Embryonic facial prominence (tissue), 1 donor: ENCODE measurements at regions not wholly inside any gene's neighbourhood (a gene's known extent, or its start where the extent isn't known, plus 50 kb on each side); places are given as distances from the start of the nearest gene placed in this dataset.

Experiments used
- DNase-seq: peaks from one replicate; pipeline ENCODE4 v3.0.0-alpha.2; 2016; ENCODE audit errors: extremely low spot score

DNA sequence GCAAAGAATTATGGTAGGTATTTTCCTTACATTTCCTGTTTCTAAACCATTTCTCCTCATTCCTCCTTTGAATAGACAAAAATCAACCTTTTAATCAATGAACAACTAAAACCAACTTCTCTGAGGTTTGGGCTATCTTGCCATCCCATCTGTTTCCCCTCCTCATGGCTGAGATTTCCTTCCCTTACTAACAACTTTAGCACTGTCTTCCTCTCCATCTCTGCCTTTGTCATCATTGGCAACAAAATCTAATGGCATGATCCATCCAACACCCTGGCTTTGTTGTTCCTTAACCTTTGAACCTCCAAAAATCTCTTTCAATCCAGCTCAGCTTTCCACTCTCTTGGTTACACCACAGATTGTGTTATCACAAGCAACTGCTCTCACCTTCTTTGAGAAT, 95.3 kb upstream of the FAM136A start:
- no peak for DNase-seq

DNA sequence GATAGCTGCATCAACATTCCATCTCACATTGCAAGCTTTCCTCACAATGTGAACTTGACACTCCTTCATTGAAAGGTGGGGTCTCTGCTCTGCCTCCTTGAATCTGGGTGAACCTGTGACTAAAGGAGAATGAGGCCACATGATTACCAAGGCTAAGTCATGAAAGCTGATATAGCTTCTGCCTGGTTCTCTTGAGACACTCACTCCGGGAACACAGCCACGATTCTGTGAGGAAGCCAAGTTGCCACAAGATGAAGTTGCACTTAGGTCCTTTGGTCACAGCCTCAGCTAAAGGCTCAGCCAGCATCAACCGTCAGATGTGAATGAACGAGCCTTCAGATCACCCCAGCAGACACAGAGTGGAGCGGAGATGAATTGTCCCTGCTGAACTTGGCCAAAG, 94.7 kb upstream of the FAM136A start:
- no peak for DNase-seq

DNA sequence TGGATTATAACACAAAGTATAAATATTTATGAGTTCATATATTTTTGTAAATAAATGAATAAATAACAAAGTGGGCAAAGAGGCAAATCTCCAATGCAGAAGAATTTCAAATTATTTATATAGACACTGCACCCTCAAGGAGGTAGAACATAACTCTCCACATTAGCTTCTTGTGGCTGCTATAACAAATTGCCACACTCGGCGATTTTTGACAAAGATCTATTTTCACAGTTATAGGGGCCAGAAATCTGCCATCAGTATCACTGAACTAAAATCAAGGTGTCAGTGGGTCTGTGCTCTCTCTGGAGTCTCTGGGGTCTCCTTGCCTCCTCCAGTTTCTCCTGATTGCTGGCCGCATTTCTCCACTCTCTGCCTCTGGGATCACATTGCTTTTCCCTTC, 92.0 kb upstream of the FAM136A start:
- no peak for DNase-seq

DNA sequence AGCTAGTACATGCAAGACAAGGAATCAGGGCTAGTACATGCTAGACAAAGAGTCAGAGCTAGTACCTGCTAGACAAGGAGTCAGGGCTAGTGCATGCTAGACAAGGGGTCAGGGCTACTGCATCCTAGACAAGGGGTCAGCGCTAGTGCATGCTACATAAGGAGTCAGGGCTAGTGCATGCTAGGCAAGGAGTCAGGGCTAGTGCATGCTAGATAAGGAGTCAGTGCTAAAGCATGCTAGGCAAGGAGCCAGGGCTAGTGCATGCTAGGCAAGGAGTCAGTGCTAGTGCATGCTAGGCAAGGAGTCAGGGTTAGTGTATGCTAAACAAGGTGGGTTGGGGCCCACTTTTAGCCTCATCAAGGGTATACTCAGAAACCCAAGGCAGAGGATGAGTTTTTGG, 90.1 kb upstream of the FAM136A start:
- no peak for DNase-seq

DNA sequence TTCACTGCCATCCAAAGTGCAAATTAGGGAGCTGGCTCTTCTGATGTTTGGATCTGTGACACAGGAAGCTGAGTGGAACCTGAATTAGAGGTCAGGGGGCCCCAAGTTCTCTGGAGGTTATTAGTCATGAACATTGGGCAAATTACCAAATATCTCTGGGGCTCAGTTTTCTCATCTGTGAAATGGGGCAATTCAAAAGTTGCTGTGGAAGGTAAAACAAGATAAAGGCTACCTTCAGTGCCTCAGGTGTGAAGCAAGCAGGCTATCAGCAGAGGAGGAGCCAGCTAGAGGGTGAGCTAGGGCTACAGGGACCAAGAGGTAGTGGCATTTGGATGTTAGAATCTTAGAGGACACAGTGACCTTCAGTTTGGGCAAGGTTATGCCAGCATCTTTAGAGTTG, 89.4 kb upstream of the FAM136A start:
- no peak for DNase-seq

DNA sequence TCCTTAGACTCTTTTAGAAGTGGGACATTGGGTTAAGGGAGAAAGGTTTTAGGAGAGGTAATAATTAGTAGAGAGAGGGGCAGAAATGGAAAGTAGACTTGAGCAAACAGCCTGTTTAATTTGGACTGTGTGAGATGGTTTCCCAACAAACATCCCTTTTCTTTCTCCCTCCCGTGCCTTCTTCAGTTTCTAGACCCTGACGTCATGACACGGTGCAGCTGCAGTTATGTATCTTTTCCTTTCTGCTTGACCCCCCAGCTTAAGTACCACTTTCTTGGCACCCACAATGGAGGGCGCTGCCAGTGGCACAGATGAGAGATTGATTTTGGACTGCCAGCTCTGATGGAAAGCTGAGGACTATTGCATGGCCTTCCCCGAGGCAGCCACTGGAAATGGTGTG, 86.9 kb upstream of the FAM136A start:
- DNase-seq, result no peak

DNA sequence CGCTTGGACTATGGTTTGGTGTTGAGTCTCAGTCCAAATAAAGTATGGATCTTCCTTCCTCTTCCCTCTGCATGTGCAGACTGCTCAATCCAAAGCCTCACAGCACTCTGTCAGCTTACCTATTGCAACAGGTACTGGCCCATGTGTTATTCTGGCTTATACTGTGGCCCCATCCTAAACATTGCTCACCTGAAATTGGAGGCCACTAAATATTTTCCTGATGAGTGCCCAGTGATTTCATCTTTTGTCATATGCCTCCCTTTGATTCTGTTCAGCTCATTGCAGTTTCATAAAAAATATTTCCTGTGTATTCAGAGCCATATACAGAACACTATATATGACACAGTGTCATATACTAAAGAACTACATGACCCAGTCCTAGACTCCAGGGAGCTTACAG, 86.3 kb upstream of the FAM136A start:
- DNase-seq, result no peak

DNA sequence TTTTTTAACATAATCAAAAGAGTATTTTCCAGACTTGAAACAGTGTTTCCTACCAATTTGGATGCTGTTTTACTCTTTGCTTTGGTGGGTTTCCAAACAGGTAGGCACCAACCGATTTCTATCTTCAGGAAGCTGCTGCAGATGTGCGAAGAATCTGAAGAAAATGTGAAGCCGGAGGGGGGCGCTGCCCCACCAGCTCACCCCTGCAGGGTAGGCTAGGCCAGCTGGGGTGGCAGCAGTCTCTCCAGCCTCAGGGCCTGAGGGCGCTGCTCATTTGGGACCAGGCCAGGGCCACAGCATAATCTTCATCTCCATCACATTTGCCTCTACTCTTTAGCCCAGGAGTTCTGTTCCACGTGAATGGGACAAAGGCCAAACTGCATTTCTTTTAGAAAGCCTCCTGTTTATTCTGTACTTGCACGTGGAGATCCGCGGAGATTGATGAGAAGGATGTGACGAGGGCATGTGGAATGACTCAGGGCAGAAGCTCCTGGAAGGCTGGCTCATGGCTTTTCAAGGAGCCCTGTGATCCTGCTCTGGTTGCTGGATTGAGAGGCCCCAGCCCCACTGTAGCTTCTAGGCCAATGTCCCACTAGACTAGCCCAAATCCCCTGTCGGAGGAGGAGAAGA, 84.2 kb upstream of the FAM136A start:
- DNase-seq, result no peak

DNA sequence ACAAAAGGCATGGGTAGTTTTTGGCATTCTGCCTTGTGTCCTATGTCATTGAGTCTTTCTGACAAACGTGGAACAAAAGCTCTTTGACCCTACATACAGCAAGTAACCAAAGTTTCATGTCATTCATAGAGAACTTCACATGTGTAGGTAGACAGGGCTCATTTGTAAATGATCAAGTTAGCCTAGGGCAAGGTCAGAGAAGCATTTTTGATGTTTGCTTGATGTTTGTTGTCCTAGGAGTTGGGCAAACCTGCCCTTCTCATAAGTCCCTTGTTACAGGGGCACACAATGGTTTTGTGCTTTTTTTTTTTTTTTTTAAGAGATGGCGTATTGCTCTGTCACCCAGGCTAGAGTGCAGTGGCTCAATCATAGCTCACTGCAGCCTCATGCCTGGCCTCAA, 83.3 kb upstream of the FAM136A start:
- DNase-seq, result no peak

DNA sequence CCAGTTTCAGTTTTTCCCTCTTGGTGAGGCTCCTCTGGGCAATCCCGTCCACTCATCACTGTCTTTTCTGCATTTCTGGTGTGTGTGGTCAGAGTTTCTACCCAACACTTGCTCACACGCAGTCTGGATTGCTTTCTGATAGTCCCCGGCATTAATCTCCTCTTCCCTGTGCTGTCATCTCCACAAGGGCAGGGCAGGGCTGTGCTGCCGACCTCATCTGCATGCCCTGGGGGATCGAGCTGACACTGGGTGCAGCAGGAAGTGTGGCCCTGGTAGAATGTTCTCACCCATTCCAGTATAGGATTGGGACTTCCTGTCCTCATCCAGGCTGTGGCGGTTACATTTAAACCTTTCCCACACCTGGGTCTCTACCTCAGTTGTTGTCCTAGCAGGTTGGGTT, 80.0 kb upstream of the FAM136A start:
- no peak for DNase-seq

DNA sequence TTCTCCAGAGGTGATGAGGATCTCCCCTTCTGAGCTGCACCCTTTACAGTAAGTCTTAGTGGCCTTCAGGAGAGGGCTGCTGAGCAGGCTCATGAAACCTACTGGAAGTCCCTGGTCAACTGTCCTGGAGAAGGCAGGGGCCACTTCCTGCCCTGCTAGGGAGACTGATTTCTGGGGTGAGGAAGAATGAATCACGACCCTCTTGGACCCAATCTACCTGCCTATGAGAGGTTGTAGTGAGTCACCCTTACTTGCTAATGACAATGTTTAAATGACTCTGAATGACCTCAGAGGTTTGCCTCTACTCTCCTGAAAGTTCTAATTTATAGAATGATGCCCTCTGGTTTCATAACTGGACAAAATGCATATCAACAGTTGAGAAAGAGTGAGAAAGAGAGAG, 79.4 kb upstream of the FAM136A start:
- no peak for DNase-seq

DNA sequence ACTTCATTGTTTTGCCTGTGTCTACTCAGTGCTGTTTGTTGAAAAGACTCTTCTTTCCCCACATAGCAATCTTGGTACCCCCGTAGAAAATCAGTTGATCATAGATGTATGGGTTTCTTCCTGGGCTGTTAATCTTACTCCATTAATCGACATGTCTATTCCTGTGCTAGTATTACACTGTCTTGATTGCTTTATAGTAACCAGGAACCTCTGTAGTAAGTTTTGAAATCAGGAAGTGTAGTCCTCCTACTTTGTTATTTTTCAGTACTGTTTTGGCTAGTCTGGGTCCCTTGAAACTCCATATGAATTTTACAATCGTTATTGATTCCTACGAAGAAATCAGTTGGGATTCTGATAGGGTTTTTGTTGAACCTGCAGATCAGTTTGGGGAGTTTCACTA, 78.8 kb upstream of the FAM136A start:
- DNase-seq, result no peak

DNA sequence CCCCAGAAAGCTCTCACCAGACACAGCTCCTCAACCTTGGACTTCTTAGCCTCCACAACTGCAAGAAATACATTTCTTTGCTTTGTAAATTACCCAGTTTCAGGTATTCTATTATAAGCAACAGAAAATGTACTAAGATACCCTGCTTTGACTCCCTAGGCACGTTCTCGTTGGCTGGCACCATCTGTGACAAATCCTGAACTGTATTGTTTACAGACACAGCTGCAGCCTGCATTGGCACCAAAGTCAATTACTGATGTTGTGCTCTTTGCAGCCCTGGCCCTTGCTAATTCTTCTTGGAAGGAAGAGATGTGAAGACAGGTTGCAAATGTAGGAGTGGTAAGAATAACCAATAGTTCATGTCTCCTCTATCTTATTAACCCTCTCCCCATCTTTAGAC, 72.7 kb upstream of the FAM136A start:
- DNase-seq, result no peak

DNA sequence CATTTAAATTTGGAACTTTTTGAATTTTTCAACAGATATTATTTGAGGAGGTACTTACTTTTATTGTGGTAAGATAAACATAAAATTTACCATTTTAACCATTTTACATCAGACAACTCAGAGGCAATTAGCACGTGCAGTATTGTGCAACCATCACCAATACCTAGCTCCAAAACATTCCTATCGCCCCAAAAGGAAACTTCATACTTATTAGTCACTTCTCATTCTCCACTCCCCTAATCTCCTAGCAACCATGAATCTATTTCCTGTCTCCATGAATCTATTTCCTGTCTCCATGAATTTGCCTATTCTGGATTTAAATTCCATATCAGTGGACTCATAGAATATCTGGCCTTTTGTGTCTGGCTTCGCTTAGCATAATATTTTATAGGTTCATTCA, 69.9 kb upstream of the FAM136A start:
- DNase-seq, result no peak

DNA sequence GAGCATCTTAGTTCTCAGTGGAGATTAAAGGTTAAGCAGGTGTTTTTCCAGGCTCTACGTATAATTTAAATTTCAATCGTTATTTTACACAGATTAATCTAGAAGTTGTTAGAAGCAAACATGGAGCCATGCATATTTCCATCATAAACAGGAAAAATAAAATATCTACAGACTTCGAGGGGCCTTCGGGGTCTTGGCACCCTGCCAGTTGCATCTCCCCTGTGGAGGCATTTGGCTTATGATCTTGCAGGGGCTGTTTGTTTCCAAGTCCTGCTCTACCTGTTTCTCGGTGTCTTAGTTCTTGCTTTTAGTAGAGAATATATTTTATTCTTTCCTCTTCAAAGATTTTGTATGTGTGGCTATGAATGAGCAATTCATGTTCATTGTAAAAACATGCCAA, 67.2 kb upstream of the FAM136A start:
- peak; percentile 15 for DNase-seq

DNA sequence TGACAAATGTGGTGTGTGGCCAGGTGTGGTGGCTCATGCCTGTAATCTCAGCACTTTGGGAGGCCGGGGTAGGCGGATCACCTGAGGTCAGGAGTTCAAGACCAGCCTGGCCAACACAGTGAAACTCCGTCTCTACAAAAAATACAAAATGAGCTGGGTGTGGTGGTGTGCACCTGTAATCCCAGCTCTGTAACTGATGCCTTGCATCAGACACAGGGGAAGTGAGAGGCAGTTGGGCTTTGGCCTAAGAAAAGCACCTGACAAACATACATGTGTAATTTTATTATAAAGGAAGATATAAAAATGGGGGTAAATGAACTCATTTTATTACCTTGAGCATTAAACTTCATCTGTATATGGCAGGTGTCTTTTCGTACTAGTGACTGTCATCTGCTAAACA, 66.7 kb upstream of the FAM136A start:
- no peak for DNase-seq

DNA sequence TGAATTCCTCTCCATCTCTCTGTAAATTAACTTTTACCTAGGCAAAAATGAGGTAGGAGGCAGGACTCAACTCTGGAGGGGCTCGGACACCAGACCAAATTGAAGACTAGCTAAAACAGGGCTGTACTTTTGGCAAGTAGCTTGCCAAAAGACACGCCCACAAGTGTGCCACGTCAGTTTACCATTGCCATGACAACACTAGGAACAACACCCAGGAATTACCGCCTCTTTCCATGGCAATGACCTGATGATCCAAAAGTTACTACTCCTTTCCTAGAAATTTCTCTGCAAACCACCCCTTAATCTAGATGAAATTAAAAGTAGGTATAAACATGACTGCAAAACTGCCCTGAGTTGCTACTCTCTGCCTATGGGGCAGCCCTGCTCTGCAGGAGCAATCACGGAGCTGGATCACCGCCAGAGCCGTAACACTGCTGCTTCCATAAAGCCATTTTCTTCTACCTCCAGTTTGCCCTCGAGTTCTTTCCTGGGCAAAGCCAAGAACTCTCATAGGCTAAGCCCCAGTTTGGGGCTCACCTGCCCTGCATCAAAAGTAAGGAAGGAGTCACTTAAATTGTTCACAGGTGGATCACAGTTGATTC, 66.0 kb upstream of the FAM136A start:
- DNase-seq, result no peak

DNA sequence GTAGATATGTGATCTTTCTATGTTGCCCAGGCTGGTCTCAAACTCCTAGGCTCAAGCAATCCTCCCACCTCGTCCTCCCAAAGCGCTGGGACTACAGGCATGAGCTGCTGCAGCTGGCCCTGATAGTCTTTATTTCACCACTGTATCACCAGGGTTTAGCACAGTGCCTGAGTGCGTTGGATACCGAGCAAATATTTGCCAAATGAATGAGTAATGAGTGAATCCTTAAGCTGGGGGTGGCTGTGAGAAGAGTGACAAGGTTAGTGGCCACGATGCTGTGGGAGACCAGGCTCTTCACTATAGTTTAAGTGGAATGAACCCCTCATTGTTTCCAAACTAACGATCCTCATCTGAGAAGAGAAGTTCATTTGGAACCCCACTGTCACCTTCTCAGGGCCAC, 60.8 kb upstream of the FAM136A start:
- DNase-seq, result no peak

DNA sequence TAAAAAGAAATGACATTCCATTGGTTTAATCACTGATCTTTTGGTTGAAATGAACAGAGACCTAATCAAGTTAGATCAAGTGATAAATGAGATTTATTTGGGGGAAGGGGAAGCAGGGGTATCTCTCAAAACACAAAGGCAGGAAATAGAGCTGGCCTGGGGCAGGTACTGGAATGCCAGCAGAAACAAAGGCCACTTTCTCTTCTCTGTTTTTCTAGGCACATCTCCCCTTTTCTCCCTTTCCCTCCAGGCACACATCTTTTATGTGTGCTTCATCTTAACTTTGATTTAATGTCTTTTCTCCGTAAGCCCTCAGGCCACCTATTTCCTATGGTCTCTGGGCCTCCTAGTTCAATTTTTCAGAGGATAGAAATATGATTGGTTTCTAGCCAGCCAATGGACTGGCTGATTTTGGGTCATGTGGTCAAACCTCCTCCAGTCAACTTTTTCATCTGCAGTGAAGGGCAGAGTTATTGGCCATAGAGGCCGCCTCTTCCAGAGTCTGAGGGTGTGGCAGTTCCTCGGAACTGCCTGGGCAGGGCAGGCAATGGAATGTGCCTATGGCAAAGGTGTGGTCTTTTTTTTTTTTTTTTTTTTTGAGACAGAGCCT, 58.9 kb upstream of the FAM136A start:
- DNase-seq, result no peak

DNA sequence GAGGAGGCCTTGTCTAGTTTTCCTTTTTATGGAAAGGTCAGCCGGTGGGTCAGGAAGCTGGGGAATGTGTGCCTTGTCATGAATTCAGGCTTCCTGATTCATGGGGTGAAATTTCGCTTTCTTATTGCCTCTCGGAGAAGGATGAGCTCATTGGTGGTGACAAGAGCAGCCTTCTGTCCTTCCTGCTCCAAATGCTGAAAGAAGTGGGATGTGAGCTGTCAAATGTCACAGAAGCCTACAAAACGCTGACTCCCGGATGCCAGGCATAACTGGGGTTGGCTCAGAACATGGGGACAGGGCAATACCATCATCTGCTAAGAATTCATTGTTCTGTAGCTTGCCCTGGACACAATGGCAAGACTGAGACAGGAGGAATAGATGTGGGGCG, 55.8 kb upstream of the FAM136A start:
- DNase-seq, result no peak

DNA sequence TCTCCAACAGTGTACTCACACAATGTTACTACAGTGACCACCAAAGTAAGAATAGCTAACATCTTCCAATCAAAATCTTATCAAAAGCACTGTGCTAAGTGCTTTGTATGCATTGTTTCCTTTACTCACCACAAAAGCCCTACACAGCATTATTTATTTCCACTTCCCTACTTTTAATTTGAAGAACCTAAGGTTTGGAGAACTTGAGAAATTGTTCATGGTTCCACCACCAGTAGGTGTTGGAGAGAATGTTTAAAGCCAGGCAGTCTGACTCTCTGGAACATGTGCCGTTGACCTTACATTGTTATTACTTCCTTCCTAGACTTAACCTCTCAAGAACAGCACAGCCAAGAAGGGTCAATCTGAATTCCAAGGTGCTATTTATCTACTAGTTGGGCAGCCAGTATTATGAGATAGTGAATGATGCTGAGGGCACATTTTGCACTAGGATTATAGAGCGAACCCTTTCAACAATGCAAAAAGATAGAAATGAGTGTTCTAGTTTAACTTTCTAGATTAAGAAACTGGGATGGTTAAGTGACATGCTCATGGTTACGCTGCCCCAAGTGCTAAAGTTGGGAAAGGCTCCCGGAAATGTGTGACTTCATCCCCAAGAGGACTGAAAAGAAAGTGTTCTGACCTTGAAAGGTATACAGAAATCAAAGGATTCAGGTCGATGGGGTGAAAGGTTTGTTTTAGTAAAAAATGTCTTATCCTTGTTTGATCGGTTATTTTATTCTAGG, 55.2 kb upstream of the FAM136A start:
- no peak for DNase-seq

DNA sequence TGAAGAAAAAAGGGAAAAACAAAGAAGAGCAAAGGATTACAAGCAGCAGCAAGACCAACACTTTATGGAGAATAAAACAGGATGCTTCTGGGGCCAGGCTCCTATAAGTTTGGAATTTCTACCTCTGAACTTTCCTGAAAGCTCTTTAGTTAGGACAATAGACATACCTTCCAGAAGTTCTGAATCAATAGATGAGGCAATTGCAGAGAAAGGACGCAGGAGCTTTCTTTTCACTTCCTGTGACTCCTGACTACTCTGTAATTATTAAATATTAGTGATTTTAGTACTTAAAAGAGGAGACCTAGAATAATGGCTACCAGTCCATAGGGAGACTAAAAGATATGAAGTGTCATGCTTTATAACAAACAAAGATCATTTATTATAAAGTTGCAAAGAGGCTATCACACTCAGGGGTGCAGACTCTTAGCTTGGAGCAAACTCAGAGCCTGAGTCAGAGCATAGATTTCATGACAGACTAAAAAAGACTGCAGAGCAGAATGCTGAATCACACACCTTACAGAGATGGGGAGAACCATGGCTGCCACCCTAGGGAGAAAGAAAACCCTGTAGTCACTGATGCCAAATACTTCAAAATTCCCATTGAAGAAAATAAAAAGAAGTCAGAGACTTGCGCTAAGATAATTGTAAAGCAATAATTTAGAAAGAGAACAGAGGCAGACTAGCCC, 52.5 kb upstream of the FAM136A start:
- DNase-seq, result no peak
